ENCODE measurements at regions not wholly inside any gene's neighbourhood (a gene's known extent, or its start where the extent isn't known, plus 50 kb on each side); places are given as distances from the start of the nearest gene placed in this dataset.

DNA sequence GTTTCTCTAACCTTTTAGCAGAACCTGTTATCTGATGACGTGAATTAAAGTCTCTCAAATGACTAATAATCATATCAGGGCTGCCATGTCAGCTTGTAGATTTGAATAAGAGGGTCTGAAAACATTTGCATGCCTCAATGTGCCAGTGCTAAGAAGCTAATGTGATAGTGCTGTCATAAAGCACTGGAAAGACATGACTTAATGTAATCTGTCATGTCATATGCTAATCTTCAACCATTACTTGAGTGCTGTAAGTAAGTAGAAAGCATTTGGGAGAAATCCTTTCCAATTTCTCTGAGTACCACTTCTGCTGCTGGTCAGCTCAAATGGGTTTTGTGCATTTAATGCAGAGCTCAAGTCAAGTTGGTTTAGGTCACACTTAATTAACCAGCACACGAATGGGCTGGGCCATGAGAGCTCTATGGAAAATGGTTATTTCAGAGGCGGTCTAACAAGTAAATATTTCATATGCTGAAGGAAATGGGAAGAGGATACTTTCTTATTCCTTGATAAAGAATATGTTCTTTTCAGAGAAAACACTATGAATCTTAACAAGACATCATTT, 609.2 kb downstream of the LMO4 start:
- no peak for DNase-seq

DNA sequence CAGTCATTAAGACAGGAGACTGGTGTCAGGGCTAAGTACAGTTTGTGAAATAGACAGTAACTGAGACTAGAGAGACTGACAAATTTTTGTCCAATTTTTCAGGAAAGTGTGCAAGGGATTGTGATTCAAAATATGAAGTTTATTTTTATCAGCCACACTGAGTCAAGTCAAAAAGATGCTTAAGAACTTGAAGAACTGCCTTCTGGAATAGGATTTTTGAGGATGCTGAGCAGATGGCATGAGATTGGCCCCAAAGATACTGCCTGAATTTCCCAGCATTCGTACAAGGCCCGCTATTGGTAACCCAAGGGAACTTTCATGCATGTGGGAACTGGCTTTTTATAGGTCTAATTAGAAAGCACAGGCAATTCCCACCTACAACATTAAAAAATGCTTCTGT, 610.0 kb downstream of the LMO4 start:
- no peak for DNase-seq

DNA sequence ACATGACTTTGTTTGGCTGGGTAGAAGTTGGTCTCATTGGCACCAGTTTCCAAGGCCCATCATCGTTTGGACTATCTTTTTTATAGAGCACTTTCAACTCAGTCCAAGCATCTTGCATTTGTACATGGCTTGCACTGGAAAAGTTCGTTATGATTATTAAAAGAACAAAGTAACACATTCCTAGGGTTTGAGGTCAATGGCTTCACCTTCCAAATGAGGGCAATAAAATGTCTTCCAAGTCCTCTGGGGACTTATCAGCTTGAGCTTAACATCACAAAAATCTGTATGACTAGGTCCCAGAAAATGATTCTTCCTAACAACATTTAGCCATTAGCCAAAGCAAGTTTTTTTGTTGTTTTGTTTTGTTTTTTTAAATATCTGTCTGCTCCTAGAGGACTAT, 610.8 kb downstream of the LMO4 start:
- DNase-seq, result no peak

DNA sequence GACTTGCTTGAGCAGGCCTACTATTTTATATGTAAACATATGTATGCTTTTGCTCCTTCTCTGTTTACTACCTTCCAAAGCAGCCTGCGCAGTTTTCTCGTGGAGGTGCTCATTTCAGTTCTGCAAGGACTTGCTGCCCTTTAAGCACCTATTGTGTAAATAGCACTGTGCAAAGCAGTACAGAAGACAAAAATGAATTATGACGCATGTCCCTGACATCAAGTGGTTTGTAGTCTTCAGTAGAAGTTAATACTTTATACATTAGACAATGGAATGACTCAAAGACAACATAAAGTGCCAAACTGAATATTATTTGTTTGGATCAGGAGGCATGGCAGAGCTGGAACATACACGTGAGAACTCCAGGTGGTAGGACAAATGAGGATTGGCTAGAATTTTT, 611.7 kb downstream of the LMO4 start:
- DNase-seq, result no peak

DNA sequence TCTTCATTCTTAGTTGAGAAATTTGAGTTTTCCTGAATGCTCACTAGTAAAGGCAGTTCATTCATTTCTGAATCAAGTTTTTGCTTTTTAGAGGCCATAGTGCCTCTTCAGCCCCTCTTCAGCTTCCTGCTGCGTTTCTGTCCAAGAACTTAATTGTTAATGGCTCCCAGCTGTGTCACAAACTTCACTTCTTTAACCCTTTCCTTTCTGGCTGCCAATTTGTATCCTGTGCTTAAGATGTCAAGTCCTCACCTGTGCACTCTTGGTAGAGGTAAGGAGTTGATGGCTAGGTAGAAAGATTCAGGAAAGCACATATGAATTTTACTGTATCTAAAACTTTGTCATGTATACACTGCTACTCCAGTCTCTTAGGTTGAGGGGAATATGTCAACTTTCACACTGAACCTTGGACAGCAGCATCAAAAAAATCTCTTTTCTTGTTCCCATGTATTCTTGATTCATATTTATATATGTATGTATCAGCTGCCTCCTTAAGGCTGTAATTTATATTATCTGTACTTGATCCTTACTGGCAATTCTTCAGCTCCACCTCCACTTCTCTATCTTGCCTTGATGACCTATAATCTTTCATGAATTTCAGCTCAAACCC, 612.8 kb downstream of the LMO4 start:
- no peak for DNase-seq

DNA sequence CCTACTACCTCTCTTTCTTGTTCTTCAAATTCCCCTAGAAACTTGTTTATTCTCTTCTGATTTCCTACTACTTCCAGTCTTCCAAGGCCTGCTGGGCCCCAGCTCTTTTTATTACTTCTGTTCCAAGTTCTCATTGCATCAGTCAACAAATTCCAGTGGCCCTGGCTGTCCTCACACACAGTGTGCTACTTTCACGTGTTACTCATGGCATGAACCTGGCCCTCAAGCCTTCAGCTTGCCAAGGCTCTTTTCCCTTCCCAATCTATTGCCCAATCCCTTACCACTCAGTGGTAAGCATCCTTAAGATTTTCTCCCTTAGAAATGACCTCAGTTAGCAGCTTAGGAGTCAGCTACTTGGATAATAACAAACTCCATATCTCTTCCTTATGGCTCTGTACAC, 613.5 kb downstream of the LMO4 start:
- no peak for DNase-seq

DNA sequence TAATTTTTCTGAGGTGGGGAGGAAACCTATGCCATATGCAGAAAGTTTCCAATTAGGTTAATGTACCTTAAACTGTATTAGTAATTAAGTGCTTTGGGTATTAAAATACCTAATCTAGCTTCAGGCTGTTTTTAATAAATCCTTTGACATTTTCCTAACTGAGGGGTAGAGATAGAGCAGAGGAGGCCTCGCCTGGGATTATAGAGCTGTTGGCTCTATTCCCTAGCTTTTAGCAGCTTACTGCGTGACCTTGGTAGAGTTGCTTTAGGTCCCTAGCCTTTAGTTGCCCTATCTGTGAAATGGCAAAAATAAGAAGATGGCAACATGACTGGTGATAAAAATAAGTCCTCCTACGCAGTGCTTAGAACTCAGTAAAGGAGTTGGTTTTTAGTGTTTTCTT, 621.0 kb downstream of the LMO4 start:
- DNase-seq, result no peak

DNA sequence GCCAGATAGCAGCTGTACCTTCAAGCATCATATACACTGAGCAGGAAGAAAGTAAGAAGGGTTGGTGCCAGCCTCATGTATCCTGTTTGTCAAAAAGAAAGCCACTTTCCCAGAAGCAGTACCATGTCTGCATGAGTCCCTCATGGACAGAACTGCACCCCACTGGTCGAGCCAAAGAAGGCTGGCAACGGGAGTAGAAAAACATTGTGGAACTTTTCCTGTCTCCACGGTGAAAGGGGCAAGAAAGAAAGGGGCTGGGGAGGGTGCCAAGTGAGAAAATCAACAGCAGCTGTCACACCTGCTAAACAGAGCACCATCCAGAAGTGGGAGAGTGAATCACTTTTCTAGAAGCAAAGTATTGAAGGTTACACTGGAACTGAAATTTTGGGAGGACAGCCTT, 621.7 kb downstream of the LMO4 start:
- DNase-seq, result no peak

DNA sequence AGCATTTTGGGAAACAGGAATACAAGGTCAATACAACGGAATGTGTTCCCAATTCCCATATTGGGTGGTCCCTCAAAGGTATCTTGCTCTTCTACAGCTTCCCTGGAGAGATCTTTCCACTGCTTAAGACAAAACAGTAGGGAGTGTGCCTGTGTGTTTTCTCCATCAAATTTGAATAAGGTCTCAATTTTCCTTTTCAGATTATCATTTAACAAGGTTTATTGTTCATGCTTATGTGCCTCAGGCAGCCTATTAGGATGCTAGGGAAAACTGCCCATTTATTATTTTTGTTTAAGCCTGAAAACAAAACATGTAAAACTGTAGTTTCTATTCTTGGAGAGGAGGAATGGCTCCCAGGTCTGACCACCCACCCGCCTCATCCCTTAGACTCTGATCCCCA, 622.7 kb downstream of the LMO4 start:
- DNase-seq, result no peak

DNA sequence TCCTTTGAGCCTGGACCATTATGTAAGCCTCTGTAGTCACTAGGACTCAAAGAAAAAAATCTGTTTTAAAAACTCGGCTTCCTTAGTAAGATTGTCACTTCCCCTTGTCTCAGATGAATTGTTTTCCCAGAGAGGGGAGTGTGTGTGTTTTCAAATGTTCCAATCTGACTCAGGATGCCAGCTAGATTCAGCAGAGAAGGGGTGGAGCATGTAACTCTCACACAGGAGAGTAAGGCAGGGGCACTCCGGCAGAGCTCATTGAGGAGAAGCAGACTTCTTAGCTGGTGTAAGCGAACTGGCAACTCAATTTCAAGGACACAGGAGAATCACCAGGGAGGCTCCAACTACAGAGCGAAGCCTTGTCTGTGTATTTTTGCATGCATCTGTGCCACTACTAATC, 623.2 kb downstream of the LMO4 start:
- no peak for DNase-seq

DNA sequence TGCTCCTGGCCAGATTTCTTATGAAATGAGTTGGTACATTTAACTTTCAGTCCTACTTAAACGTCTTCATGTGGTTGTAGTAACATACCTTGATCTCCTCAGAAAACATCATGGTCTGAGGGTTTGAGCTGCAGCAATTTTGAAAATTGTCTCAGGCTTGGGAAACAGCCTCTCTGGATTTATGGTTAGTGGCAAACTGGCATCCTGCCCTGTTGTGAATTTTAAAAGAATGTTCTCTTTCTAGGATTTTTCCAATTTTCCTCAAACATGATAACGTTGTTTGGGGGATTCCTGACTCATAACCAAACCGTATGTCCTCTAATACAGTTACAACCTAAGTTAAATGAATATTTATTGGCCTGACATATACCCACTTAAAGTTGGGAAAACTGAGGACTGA, 624.4 kb downstream of the LMO4 start:
- no peak for DNase-seq

DNA sequence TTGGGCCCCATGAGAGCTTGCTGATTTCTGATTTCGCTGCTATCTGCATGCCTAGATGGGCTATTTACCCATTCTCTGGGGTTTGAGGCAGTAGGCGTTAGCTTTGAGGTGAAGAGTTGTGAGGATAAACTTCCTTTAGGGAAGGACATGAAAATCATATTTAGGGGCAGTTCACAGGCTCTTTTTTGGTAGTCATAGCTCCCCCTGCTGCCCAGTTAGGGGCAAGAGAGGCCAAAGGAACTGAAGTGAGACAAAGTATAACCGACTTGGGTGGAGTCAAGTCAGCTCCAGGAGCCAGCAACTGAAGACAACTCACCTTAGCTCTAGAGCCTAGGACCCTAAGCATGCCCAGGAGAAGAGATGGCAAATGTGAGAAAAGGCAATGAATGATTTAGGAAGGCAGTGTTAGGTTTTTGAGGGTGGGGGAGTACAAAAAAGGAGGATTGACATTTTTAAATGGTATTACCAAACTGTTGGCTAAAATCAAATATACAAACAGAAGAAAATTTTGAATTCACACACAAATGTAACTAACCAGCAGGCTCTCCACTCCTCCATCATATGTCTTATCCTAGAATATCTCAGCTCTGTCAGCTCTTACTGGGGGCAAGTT, 625.2 kb downstream of the LMO4 start:
- peak; percentile 36 for DNase-seq

DNA sequence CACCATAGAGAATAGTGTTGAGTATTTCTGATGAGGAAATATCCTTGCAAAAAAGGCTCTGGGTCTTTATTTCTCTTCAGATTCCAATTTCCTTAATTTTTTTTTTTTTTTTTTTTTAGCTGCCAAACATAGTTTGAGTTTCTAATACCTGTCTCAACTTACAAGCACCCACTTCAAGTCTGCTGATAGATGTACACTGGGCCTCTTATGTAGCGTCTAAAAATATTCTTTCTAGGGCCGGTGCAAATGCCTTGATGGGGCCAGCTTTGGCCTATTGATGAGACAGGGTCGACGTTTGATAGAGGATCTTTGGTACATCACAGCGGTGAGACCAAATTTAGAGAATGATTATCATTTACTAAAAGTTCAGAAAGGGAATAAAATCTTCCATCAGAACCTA, 626.4 kb downstream of the LMO4 start:
- DNase-seq, result no peak

DNA sequence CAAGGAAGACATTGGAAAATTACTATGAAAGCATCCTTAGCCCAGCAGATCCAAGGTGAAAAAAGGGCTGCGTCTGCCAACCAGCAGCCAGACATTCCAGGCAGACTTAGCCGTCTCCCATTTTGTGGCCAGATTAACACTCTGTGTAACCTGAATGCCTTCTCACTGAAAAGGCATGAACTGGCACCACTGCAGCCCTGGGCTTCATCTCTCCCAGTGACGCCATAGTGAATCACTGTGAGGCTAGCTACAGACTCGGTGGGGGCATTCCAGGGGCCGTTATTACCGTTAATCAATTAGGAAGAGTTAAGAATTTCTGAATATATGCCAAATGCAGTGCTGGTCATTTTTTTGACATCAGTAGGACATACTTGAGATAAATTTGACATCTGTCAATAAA, 627.4 kb downstream of the LMO4 start:
- DNase-seq, result no peak

DNA sequence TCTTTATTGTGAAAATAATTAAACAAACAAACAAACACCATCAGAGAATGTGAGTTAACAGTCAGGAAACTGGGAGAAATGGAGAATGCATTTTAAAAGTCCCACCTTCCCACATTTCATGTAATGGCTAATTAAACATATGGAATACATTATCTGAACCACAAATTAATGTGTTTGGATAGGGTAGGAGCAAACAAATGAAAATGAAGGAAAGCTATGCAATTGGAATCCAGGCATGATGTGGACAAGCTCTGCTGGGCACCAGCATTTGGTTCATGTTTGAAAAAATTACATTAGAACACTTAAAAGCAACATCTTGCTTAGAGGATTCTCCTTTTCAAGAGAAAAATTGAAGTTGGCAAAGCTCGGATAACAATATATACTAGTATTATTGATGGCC, 628.1 kb downstream of the LMO4 start:
- DNase-seq, result no peak

DNA sequence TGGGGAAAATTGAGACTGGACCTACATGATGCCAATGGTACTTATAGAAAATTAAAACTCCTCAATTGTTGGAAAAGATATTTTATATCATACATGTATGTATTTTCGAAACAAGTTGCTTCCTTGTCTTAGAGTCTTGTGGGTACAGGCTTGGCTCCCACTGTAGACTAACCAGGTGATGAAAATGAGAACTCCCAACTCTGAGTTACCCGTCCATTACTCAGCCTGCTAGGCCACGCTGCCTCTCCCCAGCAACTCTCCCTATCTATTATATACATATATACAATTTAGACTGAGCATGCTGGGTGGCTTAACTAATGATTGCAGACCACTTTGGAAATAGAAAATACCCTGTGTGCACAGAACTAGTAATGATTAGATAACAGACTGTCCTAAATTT, 628.7 kb downstream of the LMO4 start:
- no peak for DNase-seq

DNA sequence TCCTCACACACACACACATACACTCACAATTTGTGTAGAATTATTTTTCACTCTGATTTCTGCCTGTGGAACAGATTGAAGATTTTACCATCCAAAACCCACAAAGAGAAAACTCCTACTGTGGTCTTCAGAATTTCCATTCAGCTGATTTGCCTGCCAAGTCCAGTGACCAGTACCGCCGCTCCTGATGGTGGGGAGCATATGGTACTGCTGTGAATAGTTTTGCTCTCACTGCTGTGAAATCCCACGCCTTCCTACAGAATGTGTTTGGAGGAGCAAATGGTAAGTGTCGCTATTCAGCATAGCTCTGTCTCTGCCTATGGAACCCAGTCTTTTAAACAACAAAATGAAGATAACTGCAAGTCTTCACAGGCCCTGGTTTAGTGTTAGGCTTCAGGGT, 629.5 kb downstream of the LMO4 start:
- no peak for DNase-seq

DNA sequence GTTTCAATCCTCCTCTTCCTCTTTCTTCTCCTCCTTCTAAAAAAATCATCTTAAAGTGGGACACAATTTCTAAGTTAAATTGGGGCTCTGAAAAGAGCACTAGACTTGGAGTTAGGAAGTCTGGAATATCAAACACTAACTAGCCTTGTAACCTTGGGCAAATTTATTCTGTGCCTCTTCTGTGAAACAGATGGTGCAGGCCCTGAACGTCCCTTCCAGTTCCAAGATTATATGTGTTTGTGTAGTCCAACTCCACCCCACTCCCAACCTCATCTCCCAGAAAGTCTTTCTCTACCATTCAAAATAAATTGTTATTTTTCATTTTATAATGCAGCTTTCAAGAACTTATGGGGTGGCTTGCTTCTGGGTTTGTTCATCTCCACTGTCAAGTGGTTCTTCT, 630.0 kb downstream of the LMO4 start:
- DNase-seq, result no peak

DNA sequence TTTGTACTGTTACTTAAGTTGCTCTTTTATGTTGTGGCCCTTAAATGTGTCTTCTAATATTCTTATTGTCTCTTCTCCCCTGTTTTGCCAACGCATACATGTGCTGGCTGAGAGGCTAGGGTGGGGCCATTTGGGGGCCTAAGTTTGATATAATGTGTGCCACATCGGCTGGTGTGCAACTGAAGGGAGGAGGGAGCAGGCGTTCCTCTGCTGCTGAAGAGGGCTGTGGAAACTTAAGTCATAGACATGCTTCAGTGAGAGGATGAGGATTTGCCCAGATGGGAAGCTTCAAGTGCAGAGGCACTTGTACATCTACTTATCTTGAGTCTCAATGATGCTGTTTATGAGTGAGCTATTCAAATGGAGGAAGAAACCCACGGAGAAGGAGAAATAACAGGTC, 630.6 kb downstream of the LMO4 start:
- no peak for DNase-seq

DNA sequence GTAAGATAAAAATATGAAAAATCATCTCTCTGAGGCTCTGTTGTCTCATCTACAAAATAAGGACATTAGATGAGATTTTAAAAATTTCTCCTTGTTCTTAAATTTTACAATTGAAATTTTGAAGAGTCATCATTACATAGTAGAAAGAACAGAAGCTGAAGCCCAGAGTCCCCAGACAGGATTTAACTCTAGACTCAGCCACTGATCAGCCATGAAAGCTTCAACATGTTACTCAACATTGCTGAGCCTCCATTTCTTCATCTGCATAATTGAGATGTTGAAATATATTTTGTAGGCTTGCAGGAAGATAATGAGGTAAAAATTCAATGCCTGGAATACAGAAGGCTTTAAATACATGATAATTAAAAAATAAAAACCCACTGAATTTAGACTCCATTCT, 633.3 kb downstream of the LMO4 start:
- no peak for DNase-seq

DNA sequence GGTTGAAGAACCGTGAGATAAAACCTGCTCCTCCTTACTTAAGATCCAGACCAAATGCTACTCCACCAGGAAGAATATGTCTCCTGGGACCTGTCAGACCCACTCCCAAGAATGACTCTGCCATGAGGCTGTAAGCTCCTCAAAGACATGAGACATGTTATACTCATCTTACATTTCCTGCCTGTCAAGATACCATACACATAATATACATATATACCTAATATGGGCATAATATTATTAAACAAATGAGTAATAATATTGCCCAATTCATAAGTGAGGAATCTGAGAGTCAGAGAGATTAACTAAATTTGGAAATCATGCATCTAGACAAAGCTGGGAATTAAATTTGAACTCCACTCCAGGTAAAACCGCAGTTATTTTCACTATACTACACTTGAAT, 634.9 kb downstream of the LMO4 start:
- DNase-seq, result no peak

DNA sequence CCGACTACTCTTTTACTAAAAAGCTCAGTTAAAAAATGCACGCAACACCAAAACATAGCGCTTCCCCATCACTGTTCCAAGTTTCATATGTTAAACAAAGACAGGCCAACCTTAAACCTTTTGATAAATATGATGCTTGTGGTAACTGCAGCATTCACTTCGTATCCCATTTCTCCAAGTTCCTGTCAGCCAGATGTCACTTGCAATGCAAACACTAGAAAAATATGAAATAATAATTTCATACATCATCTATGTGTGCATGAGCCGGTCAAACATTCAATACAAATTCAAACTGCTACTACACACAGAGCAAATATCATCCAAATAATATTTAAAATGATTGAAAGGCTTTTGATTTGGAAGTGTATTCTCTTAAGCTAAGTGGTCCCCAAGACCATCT, 636.5 kb downstream of the LMO4 start:
- no peak for DNase-seq

DNA sequence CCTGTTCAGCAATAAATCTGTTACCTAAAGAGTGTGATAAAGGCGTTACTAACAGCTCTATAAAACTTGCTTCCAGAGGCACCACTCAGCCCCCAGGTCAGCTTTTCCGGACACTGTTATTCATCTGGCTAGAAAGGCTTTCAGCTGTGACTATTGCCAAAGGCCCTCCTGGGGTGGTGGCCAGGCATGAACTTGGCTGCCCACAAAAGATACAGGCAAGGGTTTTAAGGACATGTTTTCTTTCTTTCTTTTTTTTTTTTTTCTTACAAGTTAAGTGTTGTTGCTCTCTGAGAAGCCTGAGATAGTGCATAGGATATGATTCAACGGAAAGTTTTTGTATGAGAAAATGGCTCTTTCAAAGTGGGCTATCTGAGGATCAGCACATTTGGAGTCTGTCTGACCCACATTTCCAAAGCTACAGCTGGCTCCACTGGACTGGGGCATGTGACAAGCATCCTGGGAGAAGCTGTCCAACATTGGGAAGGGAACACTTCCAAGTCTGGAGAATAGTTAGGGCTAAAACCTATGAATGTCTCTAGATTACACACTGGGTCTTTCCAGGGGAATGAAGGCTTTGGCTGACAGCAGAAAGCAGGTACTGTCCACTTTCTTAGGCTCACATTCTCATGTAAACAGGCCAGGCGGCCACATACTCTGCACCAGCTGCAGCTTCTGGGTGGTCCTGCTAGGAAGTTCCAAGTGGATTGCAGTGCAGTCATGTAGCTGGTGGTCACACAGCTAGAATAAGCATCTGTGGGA, 639.7 kb downstream of the LMO4 start:
- DNase-seq, result no peak

DNA sequence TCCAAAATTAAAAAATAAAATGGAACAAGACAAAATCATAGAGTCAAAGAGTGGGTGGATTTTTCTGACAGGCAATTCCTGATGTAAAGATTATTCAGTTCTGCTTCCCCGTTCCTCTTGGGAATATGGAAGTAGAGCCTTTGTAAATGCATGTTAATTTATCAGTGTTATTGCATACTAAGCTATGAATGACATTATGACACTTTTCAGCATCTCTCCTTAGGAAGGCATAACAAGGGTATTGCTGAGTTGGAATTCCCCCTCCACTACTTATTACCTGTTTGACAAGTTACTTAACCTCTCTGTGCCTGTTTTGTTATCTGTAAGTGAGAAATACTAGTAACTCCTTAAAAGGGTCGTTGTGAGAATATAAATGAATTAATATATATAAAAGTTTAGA, 640.4 kb downstream of the LMO4 start:
- DNase-seq, result no peak
